Spleen (tissue), 11 donors: ENCODE measurements at regions not wholly inside any gene's neighbourhood (a gene's known extent, or its start where the extent isn't known, plus 50 kb on each side); places are given as distances from the start of the nearest gene placed in this dataset.

Experiments
- DNase-seq: peaks from one replicate; pipeline ENCODE4 v3.0.0-alpha.2; 2020
- H3K27ac ChIP-seq, 8 donors: fragments of 200-600 bp; sonication (generic) in 7 of 8; 1 replicate in 4 of 8; 2 replicates in 4 of 8; pipeline versions ENCODE4 v1.5.0 to v1.8.0; 2016 to 2021; ENCODE audit warnings: inconsistent platforms in 4 of 8, mild to moderate bottlenecking in 4 of 8, moderate library complexity in 1 of 8
- H3K27me3 ChIP-seq, 7 donors: fragments of 200-600 bp; sonication (generic) in 6 of 7; replicated peaks in 1 of 7; 1 replicate in 4 of 7; 2 replicates in 3 of 7; pipeline versions ENCODE4 v1.5.0 to v1.8.0; 2016 to 2021; ENCODE audit warnings: inconsistent platforms in 3 of 7, mild to moderate bottlenecking in 1 of 7
- H3K36me3 ChIP-seq, 6 donors: fragments of 200-600 bp; sonication (generic) in 5 of 6; 1 replicate in 4 of 6; 2 replicates in 2 of 6; pipeline versions ENCODE4 v1.5.0 to v1.8.0; 2016 to 2021; ENCODE audit warnings: inconsistent platforms in 2 of 6
- H3K4me1 ChIP-seq, 6 donors: fragments of 200-600 bp; sonication (generic) in 5 of 6; 1 replicate in 3 of 6; 2 replicates in 3 of 6; pipeline versions ENCODE4 v1.5.0 to v1.8.0; 2016 to 2021; ENCODE audit warnings: inconsistent platforms in 3 of 6
- H3K4me3 ChIP-seq, 8 donors: fragments of 200-600 bp; sonication (generic) in 7 of 8; 1 replicate in 4 of 8; 2 replicates in 4 of 8; pipeline versions ENCODE4 v1.5.0 to v1.8.0; 2016 to 2021; ENCODE audit warnings: inconsistent platforms in 4 of 8, mild to moderate bottlenecking in 4 of 8, moderate library complexity in 2 of 8
- H3K9me3 ChIP-seq, 8 donors: fragments of 200-600 bp; sonication (generic) in 7 of 8; 1 replicate in 4 of 8; 2 replicates in 4 of 8; pipeline versions ENCODE4 v1.5.0 to v1.8.0; 2016 to 2021; ENCODE audit warnings: inconsistent platforms in 4 of 8
- CTCF ChIP-seq, 11 experiments: fragments of 200-600 bp in 7 of 11; fragments of 450-650 bp in 4 of 11; sonication (generic) in 4 of 11; IDR thresholded peaks in 8 of 11; conservative IDR thresholded peaks in 3 of 11; 1 replicate in 7 of 11; 2 replicates in 4 of 11; pipeline versions ENCODE4 v1.4.0 to v1.8.0; 2016 to 2021; ENCODE audit warnings: antibody characterized with exemption in 11 of 11, inconsistent platforms in 4 of 11, mild to moderate bottlenecking in 1 of 11
- POLR2A ChIP-seq, 3 donors: fragments of 450-650 bp; IDR thresholded peaks; one replicate each; pipeline ENCODE4 v1.5.1; 2017; ENCODE audit warnings: antibody characterized with exemption in 3 of 3, mild to moderate bottlenecking in 1 of 3
- POLR2AphosphoS5 ChIP-seq, 3 donors: sonication (generic); formaldehyde crosslinking; IDR thresholded peaks; one replicate each; pipeline ENCODE4 v1.5.1; 2017; ENCODE audit warnings: antibody characterized with exemption in 3 of 3
- WGBS, 5 donors: extraction: QIAGEN DNeasy Blood & Tissue Kit in 3 of 5; methylation state at CpG; one replicate each; pipeline versions ENCODE4 v1.1.5 to v1.1.7; 2013 to 2018; 5-methylcytosine and 5-hydroxymethylcytosine counted together
- intact Hi-C: fragments of 100-400 bp; cut with DNase I; formaldehyde crosslinking; loops from one replicate; pipeline ENCODE4 v1.15.0; 2023; ENCODE audit warnings: low total_unique reads
- donor health status: healthy with polysubstance abuse.
- donor health status: DM: no; HTN: no; CAD: no; lungs with moderate emphysema.
- donor health status: DM: no; HTN: no; CAD: no.
- donor health status: Bipolar disorder and iron deficiency.
- donor health status: healthy.
- donor health status: DM: no; HTN: no; CAD: no.
- donor health status: DM: yes; HTN: yes; CAD: no.

- 48 to 71% (median 58%) methylated on average over 3 of the region's 3 CpGs for WGBS, 5 donors
- Histone ChIP-seq H3K9me3 (no peaks in the 10 kb centered on the region), H3K4me3 (no peak overlapping the region), H3K36me3 (no peaks in the 10 kb centered on the region), H3K27me3 (no peaks in the 10 kb centered on the region), H3K27ac (peak overlapping the region in 4 of 8 donors; percentile 10 to 46 (median 40)), H3K4me1 (peaks cover 0 to 11% (median 0%) of the 10 kb centered on the region in 6 donors)
- intact Hi-C loops = no loop called here
- no peak for DNase-seq
- no peak for TF ChIP-seq CTCF (IDR thresholded peaks at IDR 0.05 in 8 of 11, conservative IDR thresholded peaks at IDR 0.05 in 3 of 11)
- no peak for TF ChIP-seq POLR2A (IDR thresholded peaks at IDR 0.05)
- peak in 1 of 3 donors; percentile 35 for TF ChIP-seq POLR2AphosphoS5 (IDR thresholded peaks at IDR 0.05)
Measured at GRCh38 chr20:11229772-11230171, 556.0 kb upstream of the JAG1 start.

DNA sequence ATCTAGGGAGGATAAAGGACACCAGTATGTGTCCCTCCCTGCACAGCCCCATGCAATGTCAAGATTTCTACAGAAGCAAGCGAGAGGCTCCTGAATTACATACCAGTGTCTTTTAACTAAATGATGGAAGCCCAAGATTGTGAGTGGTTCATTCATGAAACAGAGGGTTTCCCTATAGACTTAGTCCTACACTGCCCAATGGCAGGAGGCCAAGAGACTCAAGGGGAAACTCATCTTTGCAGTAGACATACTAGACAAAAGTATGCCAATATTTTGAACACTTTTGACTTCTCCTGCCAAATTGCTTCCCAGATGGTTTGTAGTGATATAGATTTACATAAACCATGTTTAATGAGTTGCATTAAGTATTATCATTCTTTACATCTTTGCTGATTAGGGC is 557.2 kb upstream of the JAG1 start:
- Histone ChIP-seq H3K4me1 (peaks cover 0 to 11% (median 0%) of the 10 kb centered on the region in 6 donors), H3K4me3 (no peak overlapping the region), H3K27ac (no peak overlapping the region), H3K27me3 (no peaks in the 10 kb centered on the region), H3K36me3 (no peaks in the 10 kb centered on the region), H3K9me3 (no peaks in the 10 kb centered on the region)
- DNase-seq = no peak
- 84 to 100% (median 90%) methylated on average over 1 of the region's 1 CpG for WGBS, 5 donors
- intact Hi-C loops = no loop called here
- TF ChIP-seq POLR2A (IDR thresholded peaks at IDR 0.05) = no peak
- no peak for TF ChIP-seq POLR2AphosphoS5 (IDR thresholded peaks at IDR 0.05)
- no peak for TF ChIP-seq CTCF (IDR thresholded peaks at IDR 0.05 in 8 of 11, conservative IDR thresholded peaks at IDR 0.05 in 3 of 11)

GRCh38 chr20:11231742-11232648 is 558.2 kb upstream of the JAG1 start:
- 89 to 97% (median 91%) methylated on average over 11 of the region's 11 CpGs for WGBS, 5 donors
- no peaks in the 10 kb centered on the region for H3K9me3 ChIP-seq
- DNase-seq = no peak
- no peak overlapping the region for H3K4me3 ChIP-seq
- TF ChIP-seq CTCF (IDR thresholded peaks at IDR 0.05 in 8 of 11, conservative IDR thresholded peaks at IDR 0.05 in 3 of 11) (no peak), POLR2AphosphoS5 (IDR thresholded peaks at IDR 0.05) (no peak), POLR2A (IDR thresholded peaks at IDR 0.05) (no peak)
- H3K27me3 ChIP-seq = no peaks in the 10 kb centered on the region
- no peak overlapping the region for H3K27ac ChIP-seq
- intact Hi-C loops = no loop called here
- H3K36me3 ChIP-seq = no peaks in the 10 kb centered on the region
- peaks cover 0 to 11% (median 0%) of the 10 kb centered on the region in 6 donors for H3K4me1 ChIP-seq

GRCh38 chr20:11232896-11233295 is 559.1 kb upstream of the JAG1 start:
- Histone ChIP-seq H3K27me3 (no peaks in the 10 kb centered on the region), H3K4me3 (no peak overlapping the region), H3K9me3 (no peaks in the 10 kb centered on the region), H3K4me1 (peaks cover 0 to 11% (median 0%) of the 10 kb centered on the region in 6 donors), H3K27ac (no peak overlapping the region), H3K36me3 (no peaks in the 10 kb centered on the region)
- 84 to 94% (median 89%) methylated on average over 8 of the region's 8 CpGs for WGBS, 5 donors
- intact Hi-C loops = no loop called here
- DNase-seq = no peak
- TF ChIP-seq POLR2AphosphoS5 (IDR thresholded peaks at IDR 0.05) (no peak), POLR2A (IDR thresholded peaks at IDR 0.05) (no peak), CTCF (IDR thresholded peaks at IDR 0.05 in 8 of 11, conservative IDR thresholded peaks at IDR 0.05 in 3 of 11) (no peak)
